LoVo (cell line): ENCODE measurements at regions not wholly inside any gene's neighbourhood (a gene's known extent, or its start where the extent isn't known, plus 50 kb on each side); places are given as distances from the start of the nearest gene placed in this dataset.

Experiments used
- DNase-seq: peaks from one replicate; pipeline ENCODE4 v3.0.0-alpha.2; 2016; ENCODE audit warnings: low spot score

DNA sequence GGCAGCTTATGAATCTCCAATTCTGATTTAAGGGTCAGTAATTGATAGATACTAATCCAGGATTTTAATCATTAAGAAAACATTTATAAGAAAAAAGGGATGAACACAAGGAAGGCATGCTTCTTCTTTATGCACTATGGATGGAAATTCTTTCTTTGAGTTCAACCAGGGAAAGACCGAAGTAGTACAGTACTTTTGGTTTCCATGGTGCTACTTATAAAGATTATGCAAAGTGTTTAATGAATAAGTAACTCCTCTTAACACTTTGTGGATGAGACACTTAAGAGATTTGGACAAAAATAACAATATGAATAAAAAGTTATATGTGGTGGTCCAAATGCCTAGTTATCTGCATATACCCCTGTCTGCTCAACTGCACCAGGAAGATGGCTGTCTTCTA, 666.5 kb upstream of the FANCL start:
- DNase-seq: no peak

DNA sequence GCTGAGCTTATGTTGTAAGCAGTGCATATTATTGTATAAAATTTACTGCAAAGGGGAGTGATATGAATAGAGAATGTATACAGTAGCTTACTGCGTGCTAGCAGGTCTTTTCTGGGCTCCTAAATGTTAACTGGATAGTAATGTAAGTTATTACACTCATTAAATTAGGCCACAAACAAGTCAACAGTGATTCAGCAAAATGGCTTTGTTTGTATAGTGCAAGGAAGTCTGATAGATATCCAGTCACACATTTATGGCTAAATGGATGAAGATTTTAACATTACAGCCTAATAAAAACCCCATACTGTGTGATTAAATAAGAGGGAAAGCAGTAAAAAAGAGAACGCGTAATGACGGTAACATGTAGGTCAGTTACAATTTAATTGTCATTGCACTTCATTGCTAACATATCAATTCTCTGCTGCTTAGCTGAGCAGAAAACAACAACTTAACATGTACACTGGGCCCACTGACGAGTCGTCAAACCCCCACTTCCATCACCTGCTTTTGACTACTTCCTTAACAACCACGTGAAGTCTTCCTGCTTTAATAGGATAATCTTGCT, 665.0 kb upstream of the FANCL start:
- DNase-seq: peak; percentile 24

DNA sequence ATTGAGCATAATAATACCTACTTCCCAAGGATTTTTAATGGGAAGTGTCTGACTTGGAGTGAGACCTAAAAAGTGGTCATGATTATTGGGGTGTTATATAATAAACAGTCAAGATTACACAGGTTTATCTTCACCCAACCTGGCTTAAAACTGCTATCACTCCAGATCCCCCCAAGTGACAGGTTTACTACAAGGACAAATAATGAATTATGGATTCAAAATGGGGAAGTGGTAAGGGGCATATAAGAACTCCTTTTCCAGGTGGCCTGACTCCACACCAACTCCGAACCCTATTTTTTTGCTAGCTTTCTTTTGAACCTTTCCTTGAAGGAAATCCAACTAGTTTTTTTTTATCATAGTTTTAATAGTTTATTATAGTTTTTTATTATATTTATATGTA, 663.0 kb upstream of the FANCL start:
- DNase-seq: no peak

DNA sequence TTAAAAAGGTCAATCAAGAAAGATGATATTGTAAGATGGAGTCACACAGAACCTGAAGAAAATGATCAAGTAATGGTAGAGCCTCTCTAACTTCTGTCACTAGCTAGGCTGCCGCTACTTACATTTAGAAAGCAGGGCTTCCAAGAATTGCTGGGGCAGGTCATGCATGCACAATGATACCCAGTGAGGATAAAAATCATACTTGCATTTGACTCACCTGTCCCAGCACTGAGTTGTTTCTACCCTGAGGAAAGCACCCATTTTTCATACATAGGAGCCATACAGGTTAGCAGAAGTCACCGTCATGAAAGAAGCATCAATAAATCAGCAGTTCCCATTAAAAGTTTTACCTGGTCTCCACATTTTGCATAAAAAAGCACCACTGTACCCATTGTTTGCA, 662.3 kb upstream of the FANCL start:
- no peak for DNase-seq

DNA sequence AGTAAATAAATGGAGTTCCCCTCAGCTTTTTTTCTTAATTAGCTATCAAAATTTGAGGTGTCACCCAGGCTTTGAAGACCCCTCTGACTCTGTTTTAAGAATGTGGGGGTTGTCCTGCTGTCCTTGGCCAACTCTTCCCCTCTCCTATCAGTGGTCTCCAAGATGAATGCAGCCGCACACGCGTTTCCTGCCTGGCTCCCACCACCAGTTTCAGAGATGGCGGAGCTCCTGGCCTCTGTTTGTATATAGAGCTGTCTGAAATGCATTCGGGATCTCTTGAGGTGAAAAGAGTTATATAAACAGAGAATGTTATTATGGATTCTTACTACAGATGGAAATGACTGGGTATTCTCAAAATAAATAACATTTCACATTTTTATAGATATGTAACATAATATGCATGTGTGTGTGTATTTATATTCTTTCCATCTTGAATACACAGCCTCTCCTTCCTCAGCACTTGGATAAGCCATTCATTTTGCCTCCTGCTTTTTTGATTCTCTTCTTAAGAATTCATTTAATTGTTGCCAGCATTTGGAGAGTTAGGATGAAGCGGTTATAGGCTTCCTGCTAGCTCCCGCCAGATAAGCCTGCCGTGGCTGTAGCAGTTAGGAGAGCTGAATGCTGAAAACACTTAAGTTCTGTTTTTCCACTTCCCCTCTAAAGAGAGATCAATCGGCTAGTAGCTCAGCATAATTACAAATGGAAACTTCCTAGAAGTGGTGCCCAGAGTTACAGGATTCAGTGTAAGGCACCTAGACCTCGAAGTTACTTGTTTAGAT, 659.3 kb upstream of the FANCL start:
- no peak for DNase-seq

DNA sequence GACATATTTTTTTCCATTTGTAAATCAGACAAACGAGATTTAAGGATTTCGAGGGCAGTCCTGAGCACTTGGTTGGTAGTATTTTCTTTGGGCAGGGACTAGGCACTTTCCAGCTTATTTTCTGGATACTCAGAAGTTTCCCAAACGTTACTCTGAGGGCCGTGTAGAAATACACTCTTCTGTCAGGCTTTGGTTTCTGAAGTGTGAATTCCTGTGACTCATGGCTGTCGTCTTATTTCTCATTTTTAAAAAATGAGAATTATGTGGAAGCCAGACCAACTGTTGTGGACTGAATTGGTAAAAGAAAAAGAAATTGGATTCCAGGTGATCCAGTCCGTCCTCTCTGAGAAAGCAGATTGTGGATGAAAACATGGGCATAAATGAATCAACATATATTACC, 658.6 kb upstream of the FANCL start:
- no peak for DNase-seq

DNA sequence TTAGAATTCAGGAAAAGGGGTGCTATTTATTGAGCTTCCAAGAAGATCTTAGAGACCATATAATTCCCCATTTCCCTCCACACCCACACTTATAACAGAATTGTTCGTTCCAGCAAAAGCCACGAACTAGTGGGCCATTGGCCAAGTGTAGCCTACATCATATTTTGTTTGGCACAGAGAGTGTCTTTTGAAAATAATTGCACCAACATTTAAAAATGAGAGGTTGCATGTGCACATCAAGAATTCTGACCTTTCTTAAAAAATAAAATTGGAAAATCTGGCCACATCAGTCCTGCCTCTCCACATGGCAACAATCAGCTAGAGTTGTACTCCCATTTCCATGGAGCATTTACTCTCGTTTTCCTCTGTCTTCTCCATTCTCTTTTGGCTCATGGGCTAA, 655.5 kb upstream of the FANCL start:
- no peak for DNase-seq

DNA sequence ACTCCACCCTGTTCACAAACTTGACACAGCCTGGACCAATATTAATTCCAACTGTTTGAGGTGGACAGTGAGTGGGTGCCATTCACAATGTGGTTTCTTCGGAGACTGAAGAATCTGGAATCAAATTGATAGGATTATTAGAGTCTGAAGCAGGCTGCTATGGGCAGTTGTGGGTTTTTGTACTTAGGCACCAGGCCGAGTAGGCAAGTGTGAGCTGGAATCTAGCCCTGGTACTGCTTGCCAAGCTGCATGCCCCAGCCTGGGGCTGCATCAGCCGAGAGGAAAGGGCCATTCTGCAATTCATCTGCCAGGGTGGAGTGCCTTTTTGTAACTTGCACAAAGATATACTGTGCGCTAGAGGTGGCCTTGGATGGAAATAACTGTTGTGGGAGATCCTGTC, 654.7 kb upstream of the FANCL start:
- no peak for DNase-seq

DNA sequence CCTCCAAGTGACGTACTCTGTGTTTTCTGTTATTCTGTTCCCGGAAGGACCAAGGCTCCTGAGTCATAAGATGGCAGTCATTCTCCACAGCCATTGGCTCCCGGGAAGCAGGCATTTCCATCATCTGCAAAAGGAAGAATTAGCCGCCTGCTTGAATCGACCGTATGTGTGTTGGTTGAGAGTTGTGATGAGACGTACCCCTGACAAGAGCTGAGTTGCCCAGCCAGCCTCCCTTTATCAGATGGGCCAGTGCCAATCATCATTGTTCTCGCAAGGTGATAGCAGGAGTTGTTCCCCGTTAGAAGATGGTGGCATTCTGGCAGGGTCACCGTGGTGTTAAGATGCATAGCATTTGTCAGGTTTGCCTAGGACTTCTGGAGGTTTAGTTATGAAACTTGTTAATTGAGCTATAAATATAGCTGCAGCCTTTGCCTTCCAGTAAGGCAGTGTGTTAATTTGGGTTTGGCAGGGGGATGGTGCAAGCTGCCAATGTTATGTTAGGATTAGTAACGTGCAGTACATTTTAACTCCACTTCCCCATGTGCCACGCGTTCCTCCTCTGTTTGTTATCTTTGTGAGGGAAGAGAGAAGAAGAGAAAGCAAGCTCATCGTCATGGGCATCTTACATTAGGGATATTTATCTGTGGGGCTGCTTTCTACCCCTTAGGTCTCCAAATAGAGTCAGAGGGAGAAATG, 652.7 kb upstream of the FANCL start:
- no peak for DNase-seq

DNA sequence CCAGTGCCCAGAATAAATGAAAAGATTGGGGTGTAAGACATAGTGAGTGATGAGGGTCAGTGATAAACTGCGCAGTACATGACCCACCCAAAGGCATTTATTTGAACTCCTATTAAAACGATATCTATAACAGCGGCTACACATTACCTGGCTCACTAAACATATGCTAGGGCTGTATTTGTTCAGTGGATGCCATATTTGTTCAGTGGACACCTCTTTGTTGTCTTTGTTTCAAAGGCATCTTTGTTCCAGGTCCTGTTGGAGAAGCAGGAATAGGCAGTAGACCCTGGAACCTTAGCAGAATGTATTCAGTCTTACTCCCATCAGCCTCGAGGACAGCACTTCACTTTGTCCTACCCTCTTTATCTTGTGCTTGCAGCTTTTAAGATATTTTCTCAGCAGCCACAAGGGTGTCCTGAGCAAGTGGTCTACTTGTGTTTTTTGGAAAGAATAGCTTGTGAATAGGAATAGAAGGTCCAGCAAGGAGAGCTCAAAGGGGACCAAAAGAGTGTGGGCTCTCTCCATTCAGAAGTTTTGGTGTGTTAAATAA, 650.8 kb upstream of the FANCL start:
- no peak for DNase-seq

DNA sequence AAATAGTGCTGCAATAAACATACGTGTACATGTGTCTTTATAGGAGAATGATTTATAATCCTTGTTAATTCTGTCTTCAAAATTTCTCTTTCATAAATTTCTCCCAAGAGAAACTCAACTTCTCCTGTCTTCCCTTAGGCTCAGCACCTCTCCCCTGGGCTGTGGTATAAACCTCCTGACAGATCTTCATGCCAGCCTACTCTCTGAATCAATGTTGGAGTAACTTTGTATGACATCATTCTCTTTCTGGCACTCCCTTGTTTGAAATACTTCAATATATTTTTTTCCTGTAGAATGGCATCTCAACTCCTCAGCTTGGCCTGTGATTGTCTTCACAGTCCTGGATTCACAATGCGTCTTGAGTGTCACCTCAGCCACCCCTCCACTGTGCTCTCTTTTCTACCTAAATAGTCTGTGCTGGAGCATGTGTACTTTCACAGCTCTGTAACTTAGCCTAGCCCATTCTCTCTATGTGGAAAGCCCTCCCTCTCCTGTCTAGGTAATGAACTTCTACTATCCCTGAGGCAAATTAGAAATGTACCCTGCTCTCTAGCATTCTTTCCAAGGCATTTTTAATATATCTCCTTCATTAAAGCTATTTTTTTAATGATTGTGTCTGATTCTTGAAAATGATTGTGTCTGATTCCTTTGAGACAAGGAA, 649.9 kb upstream of the FANCL start:
- DNase-seq: no peak

DNA sequence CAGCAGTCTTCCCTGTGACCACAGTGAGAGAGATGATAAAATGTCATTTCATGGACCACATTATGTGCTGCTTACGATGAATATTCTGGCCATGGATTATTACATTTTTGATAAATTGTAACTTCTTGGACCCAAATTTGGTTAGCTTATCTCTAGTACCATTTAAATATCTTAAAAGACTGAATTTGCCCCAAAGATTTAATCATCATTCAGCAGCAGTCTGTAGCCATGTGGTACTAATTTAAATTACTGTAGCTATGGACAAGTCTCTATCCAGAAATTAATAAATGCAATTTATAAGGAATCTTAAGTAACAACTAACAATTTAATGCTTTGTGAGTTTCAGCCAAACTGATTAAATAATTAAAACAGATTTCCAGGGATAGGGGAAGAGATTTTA, 644.9 kb upstream of the FANCL start:
- no peak for DNase-seq

DNA sequence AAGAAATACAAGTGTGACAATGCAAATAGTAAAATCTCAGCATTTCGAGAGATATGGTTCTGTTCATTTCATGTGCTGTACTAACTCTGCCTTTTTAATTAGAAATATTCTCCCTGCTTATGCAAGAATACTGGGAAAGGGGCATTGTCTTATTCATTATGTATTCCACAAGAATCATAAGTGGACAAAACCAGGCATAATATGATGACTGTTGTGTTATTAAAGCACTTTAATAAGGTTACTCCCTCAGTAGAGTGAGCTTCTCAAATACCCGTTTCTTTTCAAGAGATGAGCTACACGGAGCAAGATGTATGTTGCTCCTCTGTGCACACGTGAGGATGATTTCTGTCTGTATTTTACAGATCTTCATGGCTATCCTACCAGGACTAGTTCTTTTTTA, 638.7 kb upstream of the FANCL start:
- no peak for DNase-seq

DNA sequence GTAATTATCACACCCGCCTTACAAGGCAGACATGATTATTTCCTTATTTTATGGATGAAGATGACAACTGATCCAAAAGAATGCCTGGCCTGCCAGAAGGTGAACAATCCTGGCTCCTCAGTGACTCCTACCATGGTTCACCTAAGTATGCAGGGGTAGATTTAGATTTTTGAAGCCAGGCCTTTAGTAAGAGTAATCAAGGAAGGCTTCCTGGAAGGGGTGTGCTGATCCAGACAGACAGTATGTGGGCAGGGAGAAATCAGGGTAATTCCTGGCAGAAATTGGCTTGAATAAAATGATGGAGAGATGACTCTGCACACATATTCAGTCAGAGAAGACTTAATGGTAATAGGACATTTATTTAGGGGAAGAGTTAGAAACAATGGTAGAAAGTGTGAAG, 637.7 kb upstream of the FANCL start:
- no peak for DNase-seq

DNA sequence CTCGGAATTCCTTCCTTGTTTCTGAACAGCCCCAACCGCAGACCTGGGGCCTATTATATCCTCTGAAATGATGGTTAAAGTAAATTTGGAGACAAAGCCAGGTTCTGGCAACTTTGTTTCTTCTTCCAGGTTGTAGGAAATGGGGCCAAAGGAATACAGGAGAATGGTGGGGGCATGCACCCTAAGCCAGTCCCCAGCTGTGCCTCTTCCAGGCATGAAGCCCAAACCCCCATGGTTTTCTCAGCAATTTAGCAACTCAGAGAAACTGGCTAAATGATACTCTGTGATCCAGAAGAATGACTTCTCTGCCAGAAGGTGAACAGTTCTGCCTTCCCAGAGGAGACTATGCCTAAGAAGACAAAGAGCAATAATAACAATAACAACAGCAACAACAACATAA, 635.0 kb upstream of the FANCL start:
- DNase-seq: no peak

DNA sequence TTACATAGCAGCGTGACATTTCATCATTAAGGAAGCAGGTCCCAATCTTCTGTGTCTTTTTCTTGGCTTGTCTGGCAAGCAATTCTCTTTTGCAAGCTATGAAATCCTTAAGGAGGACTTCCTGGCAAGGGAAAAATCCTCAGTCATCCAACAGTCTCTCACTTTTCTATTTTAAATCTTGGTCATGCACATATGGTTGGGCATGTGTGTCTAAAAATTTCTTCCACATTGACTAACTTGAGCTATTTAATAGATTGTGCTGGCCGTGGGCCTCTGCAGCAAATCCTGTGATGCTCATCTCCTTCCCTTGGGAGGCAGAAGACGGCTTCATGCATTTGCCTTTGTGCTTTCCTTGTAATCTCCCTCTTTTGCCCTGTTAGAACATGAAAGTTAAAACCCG, 634.3 kb upstream of the FANCL start:
- DNase-seq: no peak

DNA sequence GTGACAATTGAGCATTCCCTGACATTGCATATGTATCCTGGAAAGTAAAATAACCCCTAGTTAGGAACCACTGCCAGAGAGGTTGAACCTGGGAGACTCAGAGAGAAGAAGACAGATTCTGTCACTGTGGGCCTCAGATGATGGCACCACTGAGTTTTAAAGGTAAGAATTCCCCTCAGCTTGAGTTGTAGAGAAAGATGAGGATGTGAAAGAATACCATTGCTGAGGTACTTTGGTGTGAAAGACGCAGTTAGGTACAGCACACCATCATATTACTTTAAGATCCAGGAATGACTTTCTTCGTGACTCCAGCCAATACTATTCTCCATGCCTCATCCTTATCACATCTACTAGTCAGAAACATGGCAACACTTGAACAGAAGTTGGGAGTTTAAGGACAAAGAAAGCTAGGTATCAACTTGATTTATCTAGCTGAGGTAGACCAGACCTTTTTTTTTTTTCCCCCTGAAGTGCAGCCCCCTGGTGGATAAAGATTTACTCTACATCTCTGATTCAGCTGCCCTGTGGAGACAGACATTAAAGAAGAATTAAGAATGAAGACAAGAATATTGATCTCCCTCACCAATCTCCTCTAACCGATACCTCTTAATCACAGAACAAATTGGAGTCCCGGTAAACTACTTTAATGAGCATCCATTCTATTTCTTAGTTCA, 630.5 kb upstream of the FANCL start:
- no peak for DNase-seq

DNA sequence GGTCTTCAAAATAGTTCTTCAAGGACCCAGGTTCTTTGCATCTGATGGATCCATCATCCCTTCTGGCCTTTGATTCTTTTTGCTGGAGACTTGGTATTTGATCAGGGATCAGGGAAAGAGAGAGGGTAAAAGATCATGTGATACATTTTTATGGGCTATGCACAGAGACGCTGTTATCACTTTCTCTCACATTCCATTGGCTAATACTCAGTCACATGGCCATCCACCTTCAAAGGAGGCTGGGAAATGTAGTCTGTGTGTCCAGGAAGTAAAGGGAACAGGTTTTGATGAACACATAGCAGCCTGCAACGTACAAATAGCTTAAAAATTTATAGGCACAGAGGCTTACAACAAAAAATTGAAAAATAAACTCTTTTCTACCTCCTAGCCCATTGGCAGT, 629.6 kb upstream of the FANCL start:
- no peak for DNase-seq

DNA sequence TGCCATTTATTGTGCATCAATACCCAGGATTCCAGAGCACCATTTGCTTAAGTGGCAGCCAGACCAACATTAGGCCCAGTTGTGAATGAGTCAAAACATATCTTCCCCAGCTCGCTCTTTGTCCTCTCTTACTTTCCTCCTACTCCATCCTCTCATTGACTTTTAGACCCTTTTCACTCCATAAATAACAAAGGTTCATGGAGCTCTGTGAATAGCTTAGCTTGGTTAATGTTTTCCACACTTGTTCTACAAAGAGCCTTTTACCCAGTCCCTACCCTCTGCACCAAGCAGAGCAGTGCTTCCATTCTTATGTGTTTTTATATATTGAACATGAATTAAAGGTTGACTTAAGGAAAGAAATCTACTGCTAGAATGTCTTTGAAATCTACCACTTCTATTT, 625.8 kb upstream of the FANCL start:
- no peak for DNase-seq

DNA sequence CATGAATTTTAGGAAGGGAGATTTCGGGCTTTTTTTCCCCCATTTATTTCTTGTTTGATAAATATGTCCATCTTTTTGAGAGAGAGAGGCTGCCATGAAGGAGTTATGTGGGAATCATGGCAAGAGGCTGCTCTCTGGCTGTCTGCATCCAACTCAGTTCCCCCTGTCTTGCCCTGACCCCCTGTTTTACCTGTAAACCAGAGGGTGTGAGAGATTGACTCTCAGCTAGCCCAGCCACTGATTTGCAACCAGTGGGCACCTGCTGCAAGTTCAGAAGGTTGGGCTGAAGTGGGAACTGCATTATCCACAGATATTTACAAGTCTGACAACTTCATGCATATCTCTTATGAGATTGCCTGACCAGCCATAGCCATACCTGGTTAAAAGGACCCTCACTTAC, 625.4 kb upstream of the FANCL start:
- DNase-seq: no peak

DNA sequence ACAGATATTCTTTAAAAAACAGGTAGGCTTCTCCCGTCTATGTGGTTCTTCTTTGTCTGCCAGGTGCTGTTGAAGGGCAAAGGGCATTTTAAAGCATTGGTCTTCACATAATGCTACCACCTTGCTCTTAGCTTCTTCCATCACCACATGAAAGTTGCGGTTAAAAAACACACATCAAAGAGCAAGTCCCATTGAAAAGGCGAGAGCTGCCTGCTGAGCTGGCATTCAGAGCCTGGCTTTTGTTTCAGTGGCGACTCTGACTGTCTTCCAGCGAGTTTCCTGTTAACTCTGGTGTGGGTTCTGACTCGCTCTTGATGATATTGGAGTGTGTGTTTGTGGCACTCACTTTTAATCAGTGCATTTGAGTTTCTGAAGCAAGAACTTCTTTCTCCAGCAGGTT, 624.9 kb upstream of the FANCL start:
- no peak for DNase-seq

DNA sequence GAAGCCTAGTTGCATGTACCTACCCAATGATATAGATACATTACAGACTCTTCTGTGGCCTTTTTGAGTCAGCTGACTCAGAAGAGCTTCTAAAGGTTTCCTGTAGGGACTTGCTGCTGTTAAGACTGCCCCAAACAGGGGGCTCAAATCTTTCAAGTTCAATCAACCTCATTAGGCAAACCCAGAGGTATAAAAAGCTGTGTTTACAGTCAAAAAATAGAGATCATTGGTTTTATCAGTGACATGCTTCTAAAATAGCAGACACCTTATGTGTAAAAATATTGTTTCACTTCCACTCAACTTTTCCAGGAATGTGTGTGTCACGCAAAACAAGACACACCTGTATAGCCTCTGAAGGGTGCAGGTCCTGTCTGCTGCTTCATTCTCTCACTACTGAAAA, 624.3 kb upstream of the FANCL start:
- no peak for DNase-seq
